GM21390 (cell line): ENCODE measurements at regions not wholly inside any gene's neighbourhood (a gene's known extent, or its start where the extent isn't known, plus 50 kb on each side); places are given as distances from the start of the nearest gene placed in this dataset.

Source experiments
- ATAC-seq: cut with Tn5 transposase; IDR thresholded peaks from one replicate; pipeline ENCODE4 v1.9.1; 2021; ENCODE audit not compliant: unreplicated experiment

- no peak for ATAC-seq
Observed at GRCh38 chr19:32017176-32017953, 328.0 kb upstream of the ZNF507 start.

GRCh38 chr19:32018014-32018413, 327.4 kb upstream of the ZNF507 start:
- ATAC-seq = no peak

DNA sequence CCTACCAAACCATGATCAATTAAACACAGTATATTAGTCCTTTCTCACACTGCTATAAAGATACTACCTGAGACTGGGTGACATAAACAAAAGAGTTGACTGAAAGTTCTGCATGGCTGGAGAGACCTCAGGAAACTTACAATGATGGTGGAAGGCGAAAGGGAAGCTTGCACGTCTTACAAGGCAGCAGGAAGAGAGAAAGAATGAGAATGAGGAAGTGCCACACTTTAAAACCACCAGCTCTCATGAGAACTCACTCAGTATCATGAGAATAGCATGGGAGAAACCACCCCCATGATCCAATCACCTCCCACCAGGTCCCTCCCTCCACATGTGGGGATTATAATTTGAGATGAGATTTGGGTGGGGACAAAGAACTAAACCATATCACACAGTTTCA, 324.9 kb upstream of the ZNF507 start:
- no peak for ATAC-seq

- no peak for ATAC-seq
Observed at GRCh38 chr19:32022044-32022640, 323.3 kb upstream of the ZNF507 start.

- no peak for ATAC-seq
Observed at GRCh38 chr19:32022731-32023563, 322.5 kb upstream of the ZNF507 start.

DNA sequence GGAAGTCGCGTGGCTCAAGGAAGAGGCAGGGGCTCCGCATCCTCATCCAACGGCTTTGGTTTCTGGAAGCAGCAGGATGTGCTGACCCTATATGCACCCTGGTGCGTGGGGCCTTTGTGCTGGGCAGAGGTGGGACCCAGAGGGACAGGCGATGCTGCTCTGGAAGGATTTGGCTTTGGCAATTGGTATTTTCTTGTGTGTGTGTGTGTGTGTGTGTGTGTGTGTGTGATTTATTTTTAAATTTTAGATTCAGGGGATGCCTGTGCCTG, 321.9 kb upstream of the ZNF507 start:
- no peak for ATAC-seq

GRCh38 chr19:32029235-32029634, 316.2 kb upstream of the ZNF507 start:
- no peak for ATAC-seq

DNA sequence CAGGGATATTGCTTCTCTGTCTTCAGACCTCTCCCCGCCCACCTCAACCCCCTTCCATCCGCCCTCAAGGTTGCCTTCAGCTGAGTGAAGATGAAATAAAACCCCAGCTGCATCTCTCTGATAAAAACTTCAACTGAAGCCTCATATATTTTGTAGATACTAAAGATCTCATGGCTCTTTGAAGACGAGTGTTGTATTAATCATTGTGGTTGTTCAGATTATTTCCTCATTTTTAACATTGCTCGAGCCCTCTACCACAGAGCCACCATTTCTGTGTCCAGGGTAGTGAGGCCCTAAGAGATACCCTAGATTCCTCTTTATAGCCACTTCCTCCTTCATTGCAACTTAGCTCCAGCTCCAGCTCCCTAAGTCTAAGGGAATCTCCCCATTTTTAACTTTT, 312.8 kb upstream of the ZNF507 start:
- ATAC-seq = no peak

DNA sequence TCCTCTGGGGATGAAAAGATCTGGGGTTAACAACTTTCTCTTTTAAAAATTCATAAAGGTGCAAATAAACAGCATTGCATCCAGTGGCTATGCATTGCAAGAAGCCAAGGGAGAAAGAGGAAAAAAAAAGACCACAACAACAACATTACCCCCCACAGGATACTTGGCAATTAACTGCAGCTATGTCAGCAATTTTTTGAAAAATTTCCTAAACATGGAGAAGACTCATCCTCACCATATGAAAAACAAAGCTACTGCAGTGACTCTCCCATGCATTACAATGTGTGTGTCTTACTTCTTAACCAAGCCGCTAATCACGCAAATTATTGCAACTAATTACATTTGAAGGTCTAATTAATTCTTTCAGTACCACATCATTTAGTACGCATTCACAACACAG, 309.8 kb upstream of the ZNF507 start:
- ATAC-seq = no peak

DNA sequence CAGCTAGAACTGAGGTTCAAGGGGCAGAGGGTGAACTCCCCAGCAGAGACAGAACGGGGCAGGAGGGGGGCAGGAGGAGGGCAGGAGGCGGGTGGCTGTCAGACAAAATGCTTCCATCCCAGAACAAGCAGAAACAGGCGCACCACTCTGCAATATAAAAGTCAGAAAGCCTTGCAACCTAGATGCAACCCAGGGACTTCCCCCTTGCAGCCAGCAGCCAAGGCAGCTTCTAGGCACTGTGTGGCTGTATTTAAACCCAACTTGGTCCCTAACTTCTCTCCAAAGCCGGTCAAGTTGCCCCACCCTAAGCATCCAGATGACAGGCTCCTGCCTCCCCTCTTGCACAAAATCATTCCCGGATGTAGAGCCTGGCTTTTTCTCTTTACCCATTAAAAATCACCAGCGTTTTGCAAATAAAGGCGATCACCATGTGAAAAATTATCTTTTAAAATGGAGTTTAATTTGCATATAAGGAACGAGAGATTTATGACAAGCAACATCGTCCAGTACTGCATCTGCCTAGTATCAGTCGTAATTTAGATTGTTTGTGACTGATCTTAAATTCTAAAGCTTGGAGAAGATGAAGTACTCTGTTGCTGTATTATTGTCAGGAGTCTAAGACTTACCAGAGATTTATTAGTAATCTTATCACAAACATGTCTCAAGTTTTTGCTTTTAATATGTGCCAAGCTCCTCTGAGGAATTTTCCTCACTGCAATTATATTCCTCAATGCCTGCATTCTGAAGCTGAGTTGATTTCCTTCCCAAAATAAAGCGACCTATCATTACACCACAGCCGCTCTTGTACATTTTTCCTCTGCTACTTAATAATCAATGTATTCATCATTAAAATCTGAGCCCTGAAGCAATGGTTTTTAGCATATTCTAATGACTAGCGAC, 307.1 kb upstream of the ZNF507 start:
- no peak for ATAC-seq

- ATAC-seq = no peak
Observed at GRCh38 chr19:32038961-32039360, 306.4 kb upstream of the ZNF507 start.

- no peak for ATAC-seq
Observed at GRCh38 chr19:32039440-32039839, 306.0 kb upstream of the ZNF507 start.

DNA sequence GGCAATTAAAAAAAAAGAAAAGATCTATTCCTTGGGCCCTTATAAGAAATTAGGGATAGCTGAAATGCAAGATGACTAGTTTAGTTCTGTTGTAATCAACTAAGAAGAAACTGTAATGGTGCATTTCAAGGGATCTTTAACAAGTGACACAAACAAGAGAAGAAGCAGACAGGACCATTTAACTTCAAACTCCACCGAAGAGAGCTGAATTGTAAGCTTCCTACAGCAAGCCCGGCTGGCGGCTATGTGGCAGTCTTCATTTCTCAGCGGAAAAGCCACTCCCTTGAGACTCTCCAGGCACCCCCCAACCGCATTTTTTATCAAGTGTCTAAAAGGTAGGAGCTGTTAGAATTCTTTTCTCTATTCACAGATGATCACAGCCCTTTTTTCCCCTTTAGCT, 305.2 kb upstream of the ZNF507 start:
- no peak for ATAC-seq

- ATAC-seq = no peak
Observed at GRCh38 chr19:32041681-32042292, 303.6 kb upstream of the ZNF507 start.

DNA sequence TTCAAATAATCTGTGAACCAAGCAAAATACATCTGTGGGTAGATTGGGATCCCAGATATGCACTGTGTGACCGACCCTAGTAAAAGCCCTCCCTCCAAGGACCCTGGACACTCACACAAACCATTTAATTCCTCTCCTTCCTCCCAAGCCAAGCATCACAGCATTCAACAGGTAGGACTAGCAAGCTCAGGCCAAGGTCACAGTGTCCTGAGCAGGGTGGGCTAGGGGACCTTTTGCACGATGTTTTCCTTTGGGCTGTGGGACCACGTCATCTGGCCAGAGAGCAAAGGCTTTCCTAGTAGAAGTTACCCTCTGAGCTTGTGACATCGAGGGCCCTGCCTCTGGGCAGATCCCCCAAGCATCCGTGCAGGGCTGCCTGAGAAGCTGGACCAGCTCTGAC, 297.6 kb upstream of the ZNF507 start:
- no peak for ATAC-seq

DNA sequence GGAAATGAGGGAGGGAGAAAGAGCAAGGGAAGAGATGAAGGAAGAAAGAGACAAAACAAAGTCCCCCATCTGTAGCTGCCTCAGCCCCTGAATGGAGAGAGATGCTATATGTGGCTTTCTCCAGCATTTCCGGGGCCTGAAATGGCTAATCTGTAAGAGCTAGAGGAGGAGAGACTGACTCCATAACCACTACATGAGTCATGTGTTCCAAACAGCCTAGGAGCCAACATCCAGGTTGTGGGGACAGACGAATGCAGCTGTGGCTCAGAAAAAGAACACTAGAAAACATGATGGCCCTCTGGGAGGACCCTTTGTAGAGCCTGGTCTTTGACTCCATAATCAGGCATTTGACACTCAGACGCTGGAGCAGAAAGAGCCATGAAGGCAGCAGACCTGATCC, 292.0 kb upstream of the ZNF507 start:
- ATAC-seq = no peak

- no peak for ATAC-seq
Observed at GRCh38 chr19:32053861-32054260, 291.5 kb upstream of the ZNF507 start.

GRCh38 chr19:32058131-32058530, 287.3 kb upstream of the ZNF507 start:
- ATAC-seq = no peak

DNA sequence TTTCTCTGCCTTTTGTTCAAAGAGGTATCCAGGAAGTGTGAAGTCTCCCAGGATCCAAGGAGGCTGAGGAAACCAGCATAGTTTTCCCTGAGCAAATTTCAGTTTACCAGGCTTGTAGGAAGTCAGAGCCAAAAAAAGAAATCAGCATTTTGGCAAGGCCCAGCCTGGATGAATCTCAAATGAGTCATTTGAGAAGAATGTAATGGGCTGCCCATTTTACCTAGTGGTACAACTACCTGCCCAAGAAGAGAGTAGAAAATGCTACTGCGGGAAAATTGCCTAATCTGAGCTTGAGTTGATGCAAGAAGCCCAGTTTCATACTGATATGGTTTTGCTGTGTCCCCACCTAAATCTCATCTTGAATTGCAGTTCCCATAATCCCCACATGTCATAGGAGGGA, 284.1 kb upstream of the ZNF507 start:
- ATAC-seq = no peak

DNA sequence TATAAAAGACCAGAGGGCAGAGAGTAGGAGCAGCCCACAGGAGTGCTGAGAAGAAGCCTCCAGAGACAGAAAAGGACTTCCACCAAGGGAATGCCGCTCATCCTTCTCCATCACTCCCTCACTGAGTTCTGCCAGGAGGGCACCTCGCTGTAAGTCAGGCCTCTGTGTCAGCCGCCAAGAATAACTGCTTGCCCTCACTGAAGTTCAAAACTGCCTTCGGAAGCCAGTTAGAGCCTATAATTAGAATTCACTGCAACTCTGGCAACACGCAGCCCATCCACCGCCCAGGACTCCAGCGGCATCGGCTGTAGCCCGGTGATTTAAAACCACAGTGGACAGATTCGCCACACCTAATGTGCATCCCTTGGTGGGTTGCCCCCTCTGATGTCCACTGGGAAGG, 281.8 kb upstream of the ZNF507 start:
- ATAC-seq = no peak

DNA sequence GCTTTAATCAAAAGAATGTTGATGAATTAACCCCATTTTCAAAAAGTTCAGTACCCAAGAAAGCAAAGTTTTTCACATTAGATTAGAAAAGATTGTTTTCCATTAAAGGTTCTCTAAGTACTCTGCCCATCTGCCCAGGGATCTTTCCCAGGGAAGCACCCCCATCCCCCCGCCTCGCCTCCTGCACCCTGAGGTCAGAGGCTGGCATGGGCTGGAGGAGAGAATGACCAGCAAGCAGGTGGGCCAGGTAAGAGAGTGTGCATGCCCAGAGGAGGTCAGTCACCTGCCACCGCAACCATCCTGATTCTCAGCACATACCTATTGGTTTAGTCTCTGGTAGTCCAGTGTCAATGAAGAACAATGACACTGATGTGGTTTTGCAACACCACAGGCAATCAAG, 279.4 kb upstream of the ZNF507 start:
- no peak for ATAC-seq
